ENCODE measurements at regions not wholly inside any gene's neighbourhood (a gene's known extent, or its start where the extent isn't known, plus 50 kb on each side); places are given as distances from the start of the nearest gene placed in this dataset.

- TF ChIP-seq ZNF518A (tag by site-specific recombination; conservative IDR thresholded peaks at IDR 0.05; ENCODE audit: low read depth) (no peak), GLIS2 (tag by site-specific recombination; IDR thresholded peaks at IDR 0.05) (no peak), IKZF3 (tag by site-specific recombination; IDR thresholded peaks at IDR 0.05) (no peak), ZBTB21 (tag by site-specific recombination; IDR thresholded peaks at IDR 0.05) (no peak), ZNF394 (tag by site-specific recombination; IDR thresholded peaks at IDR 0.05; ENCODE audit: borderline replicate concordance) (no peak), ZBTB7A (tag by site-specific recombination; IDR thresholded peaks at IDR 0.05; ENCODE audit: low read depth) (no peak), ZFP37 (tag by site-specific recombination; IDR thresholded peaks at IDR 0.05) (no peak), FEZF1 (tag by site-specific recombination; IDR thresholded peaks at IDR 0.05) (no peak), ZNF335 (tag by site-specific recombination; conservative IDR thresholded peaks at IDR 0.05) (no peak), ZNF449 (tag by site-specific recombination; IDR thresholded peaks at IDR 0.05) (no peak)
Observed at GRCh38 chr2:226488034-226488433, 311.6 kb downstream of the IRS1 start (continued).

GRCh38 chr2:226487573-226487972 lies 312.0 kb downstream of the IRS1 start:
- TF ChIP-seq ZSCAN18 (tag by site-specific recombination; IDR thresholded peaks at IDR 0.05): no peak
- ChIA-PET CTCF (no interaction called here), POLR2A (no interaction called here)
- Histone ChIP-seq H3K4me1 (ENCODE audit: control insufficient read depth, insufficient read depth, low read length) (0 out of 2 replicates have a peak, but pooled peaks cover 2% of the 10 kb centered on the region), H3K27ac (ENCODE audit: extremely low read depth, low read depth, low read length) (no peak overlapping the region), H3K36me3 (ENCODE audit: control insufficient read depth in 2 of 2, insufficient read depth in 1 of 2, low read length in 2 of 2) (no peaks in the 10 kb centered on the region), H3K4me3 (ENCODE audit: low read depth, low read length) (no peak overlapping the region), H3K9me3 (ENCODE audit: control insufficient read depth, insufficient read depth, low read depth, low read length) (no peaks in the 10 kb centered on the region)

- no peak overlapping the region for H3K27ac ChIP-seq (ENCODE audit: extremely low read depth, low read depth, low read length)
- no peaks in the 10 kb centered on the region for H3K9me3 ChIP-seq (ENCODE audit: control insufficient read depth, insufficient read depth, low read depth, low read length)
- no peak overlapping the region for H3K4me3 ChIP-seq (ENCODE audit: low read depth, low read length)
- POLR2A ChIA-PET: interaction anchor here (0.6 to 0.7 kb wide), 2 partner anchors 315 to 579 kb away, joined by 3 read pairs; no protein-coding TSS in a partner anchor
- H3K4me1 ChIP-seq (ENCODE audit: control insufficient read depth, insufficient read depth, low read length): 0 out of 2 replicates have a peak, but pooled peaks cover 2% of the 10 kb centered on the region
- CTCF ChIA-PET: interaction anchor here (0.5 to 1.3 kb wide), 5 partner anchors 140 to 318 kb away, joined by 3 to 4 read pairs (median 3); no protein-coding TSS in a partner anchor
- no peaks in the 10 kb centered on the region for H3K36me3 ChIP-seq (ENCODE audit: control insufficient read depth in 2 of 2, insufficient read depth in 1 of 2, low read length in 2 of 2)
- TF ChIP-seq ZNF747 (tag by site-specific recombination; IDR thresholded peaks at IDR 0.05) (no peak), ZNF558 (tag by site-specific recombination; IDR thresholded peaks at IDR 0.05) (no peak), ZSCAN4 (tag by site-specific recombination; IDR thresholded peaks at IDR 0.05) (no peak; the same call in 1 of the 2 replicates), ZNF18 (tag by site-specific recombination; IDR thresholded peaks at IDR 0.05) (no peak), ZIC2 (tag by site-specific recombination; IDR thresholded peaks at IDR 0.05) (no peak), ZNF169 (tag by site-specific recombination; IDR thresholded peaks at IDR 0.05) (no peak), ZNF510 (tag by site-specific recombination; IDR thresholded peaks at IDR 0.05; ENCODE audit: insufficient replicate concordance) (no peak), SP3 (tag by site-specific recombination; IDR thresholded peaks at IDR 0.05) (no peak)
Observed at GRCh38 chr2:226483745-226484619, 315.6 kb downstream of the IRS1 start.
